Suprapubic skin (tissue), 4 donors: ENCODE measurements at regions not wholly inside any gene's neighbourhood (a gene's known extent, or its start where the extent isn't known, plus 50 kb on each side); places are given as distances from the start of the nearest gene placed in this dataset.
"Not testable (repeated sequence)": the region's sequence is repeated elsewhere in the genome, so short reads cannot be mapped to it uniquely, and the experiment has no call there.

Source experiments
- DNase-seq, 2 donors: peaks; one replicate each; pipeline ENCODE4 v3.0.0-alpha.2; 2019; ENCODE audit warnings: low spot score in 2 of 2
- H3K27ac ChIP-seq: fragments of 200-600 bp; sonication (generic); one replicate; pipeline ENCODE4 v1.5.1; 2019
- H3K27me3 ChIP-seq: fragments of 200-600 bp; sonication (generic); one replicate; pipeline ENCODE4 v1.5.1; 2019
- H3K36me3 ChIP-seq: fragments of 200-600 bp; sonication (generic); one replicate; pipeline ENCODE4 v1.5.1; 2019
- H3K4me1 ChIP-seq: fragments of 200-600 bp; sonication (generic); one replicate; pipeline ENCODE4 v1.5.1; 2019
- H3K4me3 ChIP-seq: fragments of 200-600 bp; sonication (generic); one replicate; pipeline ENCODE4 v1.5.1; 2019; ENCODE audit warnings: mild to moderate bottlenecking
- H3K9me3 ChIP-seq: fragments of 200-600 bp; sonication (generic); one replicate; pipeline ENCODE4 v1.5.1; 2019
- CTCF ChIP-seq, 2 donors: fragments of 200-600 bp in 1 of 2; fragments of 450-650 bp in 1 of 2; sonication (generic) in 1 of 2; IDR thresholded peaks; one replicate each; pipeline ENCODE4 v1.5.1; 2016 to 2019; ENCODE audit warnings: antibody characterized with exemption in 2 of 2, mild to moderate bottlenecking in 1 of 2, moderate library complexity in 1 of 2
- EP300 ChIP-seq: sonication (generic); formaldehyde crosslinking; IDR thresholded peaks from one replicate; pipeline ENCODE4 v1.6.1; 2017; ENCODE audit warnings: antibody characterized with exemption
- POLR2A ChIP-seq, 2 donors: fragments of 450-650 bp; IDR thresholded peaks; one replicate each; pipeline ENCODE4 v1.6.1; 2017; ENCODE audit warnings: antibody characterized with exemption in 2 of 2, mild to moderate bottlenecking in 2 of 2, moderate library complexity in 2 of 2
- POLR2AphosphoS5 ChIP-seq, 3 donors: sonication (generic); formaldehyde crosslinking; IDR thresholded peaks; one replicate each; pipeline ENCODE4 v1.6.1; 2017; ENCODE audit warnings: antibody characterized with exemption in 3 of 3
- WGBS: methylation state at CpG from one replicate; pipeline ENCODE4 v1.1.5; 2018; 5-methylcytosine and 5-hydroxymethylcytosine counted together

- no peaks in the 10 kb centered on the region for H3K9me3 ChIP-seq
- no peaks in the 10 kb centered on the region for H3K36me3 ChIP-seq
- WGBS, result 14% methylated on average over 19 of the region's 26 CpGs
- H3K4me3 ChIP-seq, result no peak overlapping the region
- TF ChIP-seq EP300 (no peak), POLR2AphosphoS5 (IDR thresholded peaks at IDR 0.05) (no peak)
- peaks cover 60% of the 10 kb centered on the region for H3K27me3 ChIP-seq
- peaks cover 11% of the 10 kb centered on the region for H3K4me1 ChIP-seq
- H3K27ac ChIP-seq, result no peak overlapping the region
- no peak for DNase-seq
Observed at GRCh38 chr22:25281675-25282345, 62.4 kb downstream of the CRYBB2 start.

GRCh38 chr22:25282346-25282670, 62.9 kb downstream of the CRYBB2 start:
- Histone ChIP-seq H3K27ac (no peak overlapping the region), H3K4me3 (no peak overlapping the region), H3K4me1 (peaks cover 11% of the 10 kb centered on the region), H3K36me3 (no peaks in the 10 kb centered on the region), H3K9me3 (no peaks in the 10 kb centered on the region), H3K27me3 (peaks cover 62% of the 10 kb centered on the region)
- WGBS, result 3% methylated on average over 17 of the region's 17 CpGs
- TF ChIP-seq EP300 (no peak), POLR2A (IDR thresholded peaks at IDR 0.05) (no peak), POLR2AphosphoS5 (IDR thresholded peaks at IDR 0.05) (no peak), CTCF (IDR thresholded peaks at IDR 0.05) (no peak)
- no peak for DNase-seq

GRCh38 chr22:25282671-25283561, 63.5 kb downstream of the CRYBB2 start:
- Histone ChIP-seq H3K4me3 (no peak overlapping the region), H3K36me3 (no peaks in the 10 kb centered on the region), H3K9me3 (no peaks in the 10 kb centered on the region), H3K27me3 (peaks cover 62% of the 10 kb centered on the region), H3K27ac (no peak overlapping the region), H3K4me1 (peaks cover 11% of the 10 kb centered on the region)
- DNase-seq, result no peak
- TF ChIP-seq POLR2AphosphoS5 (IDR thresholded peaks at IDR 0.05) (no peak), CTCF (IDR thresholded peaks at IDR 0.05) (no peak), POLR2A (IDR thresholded peaks at IDR 0.05) (no peak), EP300 (no peak)
- 5% methylated on average over 27 of the region's 91 CpGs for WGBS

GRCh38 chr22:25288481-25288880, 69.0 kb downstream of the CRYBB2 start:
- not testable (repeated sequence) for H3K9me3 ChIP-seq, H3K4me3 ChIP-seq, H3K36me3 ChIP-seq, DNase-seq, H3K27ac ChIP-seq, H3K4me1 ChIP-seq
- H3K27me3 ChIP-seq, result peaks cover 25% of the 10 kb centered on the region
- 90% methylated on average over 2 of the region's 5 CpGs for WGBS

- not testable (repeated sequence) for H3K27ac ChIP-seq, H3K9me3 ChIP-seq, DNase-seq, H3K36me3 ChIP-seq, H3K4me1 ChIP-seq, H3K4me3 ChIP-seq
- 69% methylated on average over 4 of the region's 4 CpGs for WGBS
- peaks cover 19% of the 10 kb centered on the region for H3K27me3 ChIP-seq
Observed at GRCh38 chr22:25301912-25302311, 82.5 kb downstream of the CRYBB2 start.

GRCh38 chr22:25309586-25309985, 90.1 kb downstream of the CRYBB2 start:
- 86% methylated on average over 1 of the region's 4 CpGs for WGBS
- H3K4me1 ChIP-seq, H3K4me3 ChIP-seq, DNase-seq, H3K36me3 ChIP-seq, H3K9me3 ChIP-seq, H3K27me3 ChIP-seq, H3K27ac ChIP-seq: not testable (repeated sequence)

GRCh38 chr22:25311924-25312323, 92.5 kb downstream of the CRYBB2 start:
- not testable (repeated sequence) for H3K4me3 ChIP-seq, H3K27ac ChIP-seq, H3K4me1 ChIP-seq, H3K36me3 ChIP-seq, H3K27me3 ChIP-seq, H3K9me3 ChIP-seq, DNase-seq
- 59% methylated on average over 2 of the region's 5 CpGs for WGBS
